NB4 (cell line): ENCODE measurements at regions not wholly inside any gene's neighbourhood (a gene's known extent, or its start where the extent isn't known, plus 50 kb on each side); places are given as distances from the start of the nearest gene placed in this dataset.
"Not testable (repeated sequence)": the region's sequence is repeated elsewhere in the genome, so short reads cannot be mapped to it uniquely, and the experiment has no call there.

ENCODE experiments used
- DNase-seq: peaks from one replicate; pipeline ENCODE4 v3.0.0; 2010; ENCODE audit warnings: low read depth
- H3K4me3 ChIP-seq: one replicate; pipeline ENCODE4 v1.5.1; 2011; ENCODE audit warnings: mild to moderate bottlenecking, low read depth, low read length, moderate library complexity
- CTCF ChIP-seq: IDR thresholded peaks from one replicate; pipeline ENCODE4 v1.5.1; 2012; ENCODE audit warnings: low read depth, low read length
- MAX ChIP-seq: IDR thresholded peaks from 2 replicates; pipeline ENCODE4 v1.6.1; 2011; ENCODE audit warnings: low read depth, low read length
- MYC ChIP-seq: IDR thresholded peaks from 2 replicates; pipeline ENCODE4 v1.6.1; 2011; ENCODE audit warnings: low read depth, low read length
- POLR2A ChIP-seq: IDR thresholded peaks from 2 replicates; pipeline ENCODE4 v1.6.1; 2011; ENCODE audit warnings: mild to moderate bottlenecking; ENCODE audit not compliant: insufficient read length; ENCODE audit errors: extremely low read depth

- H3K4me3 ChIP-seq = no peak overlapping the region
- TF ChIP-seq MAX (no peak), MYC (no peak), POLR2A (no peak)
- DNase-seq = no peak
These were observed 55.6 kb upstream of the FMOD start for GRCh38 chr1:203406446-203407045.

GRCh38 chr1:203407296-203407695 lies 56.4 kb upstream of the FMOD start:
- no peak for DNase-seq
- TF ChIP-seq CTCF (no peak), POLR2A (no peak), MAX (no peak), MYC (no peak)
- no peak overlapping the region for H3K4me3 ChIP-seq

GRCh38 chr1:203408486-203409481 lies 57.9 kb upstream of the FMOD start:
- no peak overlapping the region for H3K4me3 ChIP-seq
- TF ChIP-seq MYC (no peak), MAX (no peak), POLR2A (no peak), CTCF (no peak)
- no peak for DNase-seq

- TF ChIP-seq POLR2A = no peak
- no peak for TF ChIP-seq CTCF
- TF ChIP-seq MAX = no peak
- no peak for TF ChIP-seq MYC
- H3K4me3 ChIP-seq = no peak overlapping the region
- no peak for DNase-seq
These were observed 59.4 kb upstream of the FMOD start for GRCh38 chr1:203410182-203410900.

- DNase-seq, H3K4me3 ChIP-seq: not testable (repeated sequence)
These were observed 60.5 kb upstream of the FMOD start for GRCh38 chr1:203411431-203411830.

GRCh38 chr1:203419558-203419957 lies 56.0 kb upstream of the PRELP start:
- no peak for DNase-seq
- TF ChIP-seq MAX = no peak

GRCh38 chr1:203420263-203420662 lies 55.3 kb upstream of the PRELP start:
- no peak for TF ChIP-seq MAX
- no peak for TF ChIP-seq CTCF
- TF ChIP-seq POLR2A = no peak
- TF ChIP-seq MYC = no peak
- H3K4me3 ChIP-seq = no peak overlapping the region
- no peak for DNase-seq

More at GRCh38 chr1:203419558-203419957, 56.0 kb upstream of the PRELP start:
- H3K4me3 ChIP-seq = no peak overlapping the region
